NCI-H1417 (cell line): ENCODE measurements at regions not wholly inside any gene's neighbourhood (a gene's known extent, or its start where the extent isn't known, plus 50 kb on each side); places are given as distances from the start of the nearest gene placed in this dataset.
A peak's percentile ranks its signal among the peaks of the same experiment; 100 is the strongest.

Experiments
- DNase-seq, 3 experiments: peaks; one replicate each; lab custom pipeline; 2025; lab: John Stamatoyannopoulos, UW

GRCh38 chr3:150094150-150094933 is 123.6 kb upstream of the PFN2 start:
- DNase-seq = peak in 2 of 3 experiments; percentile 12 to 75

GRCh38 chr3:150091626-150092025 is 120.9 kb upstream of the PFN2 start:
- no peak for DNase-seq

- no peak for DNase-seq
Observed at GRCh38 chr3:150090877-150091276, 120.2 kb upstream of the PFN2 start.

GRCh38 chr3:150090006-150090405 is 119.3 kb upstream of the PFN2 start:
- DNase-seq = no peak

- DNase-seq = no peak
Observed at GRCh38 chr3:150084128-150084527, 113.4 kb upstream of the PFN2 start.

- peak in 1 of 3 experiments; percentile 6 for DNase-seq
Observed at GRCh38 chr3:150083655-150084042, 113.0 kb upstream of the PFN2 start.

GRCh38 chr3:150082898-150083654 is 112.4 kb upstream of the PFN2 start:
- DNase-seq = no peak

GRCh38 chr3:150081084-150081483 is 110.4 kb upstream of the PFN2 start:
- DNase-seq = no peak

- no peak for DNase-seq
Observed at GRCh38 chr3:150080058-150080730, 109.5 kb upstream of the PFN2 start.

- peak; percentile 7 to 30 (median 11) for DNase-seq
Observed at GRCh38 chr3:150079029-150079739, 108.5 kb upstream of the PFN2 start.

- DNase-seq = no peak
Observed at GRCh38 chr3:150077581-150078247, 107.0 kb upstream of the PFN2 start.

- no peak for DNase-seq
Observed at GRCh38 chr3:150077107-150077506, 106.4 kb upstream of the PFN2 start.

- DNase-seq = no peak
Observed at GRCh38 chr3:150076443-150076842, 105.7 kb upstream of the PFN2 start.

GRCh38 chr3:150075417-150075865 is 104.7 kb upstream of the PFN2 start:
- DNase-seq = no peak

- peak in 1 of 3 experiments; percentile 9 for DNase-seq
Observed at GRCh38 chr3:150074697-150075416, 104.2 kb upstream of the PFN2 start.

- DNase-seq = no peak
Observed at GRCh38 chr3:150074277-150074676, 103.6 kb upstream of the PFN2 start.

GRCh38 chr3:150073513-150073912 is 102.8 kb upstream of the PFN2 start:
- peak in 1 of 3 experiments; percentile 5 for DNase-seq

- DNase-seq = peak in 1 of 3 experiments; percentile 62
Observed at GRCh38 chr3:150073031-150073430, 102.3 kb upstream of the PFN2 start.

- peak in 1 of 3 experiments; percentile 24 for DNase-seq
Observed at GRCh38 chr3:150072576-150072975, 101.9 kb upstream of the PFN2 start.

GRCh38 chr3:150070271-150070670 is 99.6 kb upstream of the PFN2 start:
- no peak for DNase-seq

GRCh38 chr3:150069633-150070032 is 98.9 kb upstream of the PFN2 start:
- no peak for DNase-seq
